Endometrium (tissue), 2 donors: ENCODE measurements at regions not wholly inside any gene's neighbourhood (a gene's known extent, or its start where the extent isn't known, plus 50 kb on each side); places are given as distances from the start of the nearest gene placed in this dataset.
"Not testable (repeated sequence)": the region's sequence is repeated elsewhere in the genome, so short reads cannot be mapped to it uniquely, and the experiment has no call there.

ENCODE experiments used
- FAIRE-seq: peaks from 2 replicates; lab custom pipeline; 2012; peaks lifted over from hg19 to GRCh38; lab: Jason Lieb, UNC
- donor health status: control.
- donor health status: control.

- no peak for FAIRE-seq
Measured at GRCh38 chr20:53856300-53857295, 213.8 kb downstream of the BCAS1 start.

- FAIRE-seq, result no peak
Measured at GRCh38 chr20:53855733-53856132, 214.7 kb downstream of the BCAS1 start.

GRCh38 chr20:53854609-53854926 is 215.8 kb downstream of the BCAS1 start:
- not testable (repeated sequence) for FAIRE-seq

- no peak for FAIRE-seq
Measured at GRCh38 chr20:53853111-53853713, 217.2 kb downstream of the BCAS1 start.

- FAIRE-seq, result no peak
Measured at GRCh38 chr20:53852691-53853090, 217.7 kb downstream of the BCAS1 start.

- FAIRE-seq, result no peak
Measured at GRCh38 chr20:53852014-53852413, 218.4 kb downstream of the BCAS1 start.

- FAIRE-seq, result no peak
Measured at GRCh38 chr20:53850319-53850718, 220.1 kb downstream of the BCAS1 start.

GRCh38 chr20:53849471-53850059 is 220.8 kb downstream of the BCAS1 start:
- no peak for FAIRE-seq

GRCh38 chr20:53848304-53848703 is 222.1 kb downstream of the BCAS1 start:
- no peak for FAIRE-seq

GRCh38 chr20:53847837-53848170 is 222.6 kb downstream of the BCAS1 start:
- no peak for FAIRE-seq

GRCh38 chr20:53847139-53847836 is 223.1 kb downstream of the BCAS1 start:
- no peak for FAIRE-seq

- no peak for FAIRE-seq
Measured at GRCh38 chr20:53846640-53847039, 223.8 kb downstream of the BCAS1 start.

GRCh38 chr20:53845980-53846379 is 224.4 kb downstream of the BCAS1 start:
- FAIRE-seq, result no peak

GRCh38 chr20:53844259-53844658 is 226.1 kb downstream of the BCAS1 start:
- FAIRE-seq, result no peak

- FAIRE-seq, result no peak
Measured at GRCh38 chr20:53843645-53844044, 226.7 kb downstream of the BCAS1 start.

- FAIRE-seq, result no peak
Measured at GRCh38 chr20:53842301-53843099, 227.9 kb downstream of the BCAS1 start.

- FAIRE-seq, result no peak
Measured at GRCh38 chr20:53841741-53842140, 228.7 kb downstream of the BCAS1 start.

GRCh38 chr20:53840532-53840931 is 229.9 kb downstream of the BCAS1 start:
- FAIRE-seq, result no peak

GRCh38 chr20:53839423-53840176 is 230.8 kb downstream of the BCAS1 start:
- no peak for FAIRE-seq

GRCh38 chr20:53838311-53838868 is 232.0 kb downstream of the BCAS1 start:
- no peak for FAIRE-seq
